ENCODE measurements at regions not wholly inside any gene's neighbourhood (a gene's known extent, or its start where the extent isn't known, plus 50 kb on each side); places are given as distances from the start of the nearest gene placed in this dataset.

GRCh38 chr13:79742923-79743322 is 262.0 kb downstream of the NDFIP2 start:
- H3K36me3 ChIP-seq: no peaks in the 10 kb centered on the region
- no peak overlapping the region for H3K27ac ChIP-seq
- DNase-seq (ENCODE audit: low spot score in 2 of 2): no peak
- H3K9me3 ChIP-seq: no peaks in the 10 kb centered on the region
- H3K4me1 ChIP-seq: no peaks in the 10 kb centered on the region
- no peaks in the 10 kb centered on the region for H3K27me3 ChIP-seq
- intact Hi-C loops (cut with DNase I; ENCODE audit: low total_unique reads): no loop called here
- H3K4me3 ChIP-seq: no peak overlapping the region
- TF ChIP-seq, protein P1, sequence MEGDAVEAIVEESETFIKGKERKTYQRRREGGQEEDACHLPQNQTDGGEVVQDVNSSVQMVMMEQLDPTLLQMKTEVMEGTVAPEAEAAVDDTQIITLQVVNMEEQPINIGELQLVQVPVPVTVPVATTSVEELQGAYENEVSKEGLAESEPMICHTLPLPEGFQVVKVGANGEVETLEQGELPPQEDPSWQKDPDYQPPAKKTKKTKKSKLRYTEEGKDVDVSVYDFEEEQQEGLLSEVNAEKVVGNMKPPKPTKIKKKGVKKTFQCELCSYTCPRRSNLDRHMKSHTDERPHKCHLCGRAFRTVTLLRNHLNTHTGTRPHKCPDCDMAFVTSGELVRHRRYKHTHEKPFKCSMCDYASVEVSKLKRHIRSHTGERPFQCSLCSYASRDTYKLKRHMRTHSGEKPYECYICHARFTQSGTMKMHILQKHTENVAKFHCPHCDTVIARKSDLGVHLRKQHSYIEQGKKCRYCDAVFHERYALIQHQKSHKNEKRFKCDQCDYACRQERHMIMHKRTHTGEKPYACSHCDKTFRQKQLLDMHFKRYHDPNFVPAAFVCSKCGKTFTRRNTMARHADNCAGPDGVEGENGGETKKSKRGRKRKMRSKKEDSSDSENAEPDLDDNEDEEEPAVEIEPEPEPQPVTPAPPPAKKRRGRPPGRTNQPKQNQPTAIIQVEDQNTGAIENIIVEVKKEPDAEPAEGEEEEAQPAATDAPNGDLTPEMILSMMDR (IDR thresholded peaks at IDR 0.05): no peak
- TF ChIP-seq POLR2AphosphoS5 (IDR thresholded peaks at IDR 0.05): no peak
- no peak for TF ChIP-seq POLR2A (IDR thresholded peaks at IDR 0.05)

DNA sequence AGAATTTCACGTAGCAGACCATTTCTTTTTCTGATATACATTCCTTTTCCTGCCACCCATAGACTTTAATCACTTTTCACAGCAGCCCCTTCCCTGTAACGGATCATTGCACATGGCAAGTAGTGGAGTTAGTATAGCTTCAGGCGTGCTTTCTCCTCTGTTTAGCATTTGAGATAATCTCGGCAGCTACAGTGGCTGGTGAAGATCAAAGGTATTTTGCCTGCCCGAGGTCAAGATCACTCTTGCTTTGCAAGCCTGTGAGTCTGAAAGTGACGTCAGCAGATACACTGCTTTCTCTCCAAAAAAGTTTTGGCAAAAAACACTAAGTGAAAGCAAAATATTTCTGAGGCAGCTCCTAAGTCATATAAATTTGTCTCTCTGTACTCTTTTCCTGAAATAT is 260.0 kb downstream of the NDFIP2 start:
- Histone ChIP-seq H3K4me3 (peak overlapping the region in 1 of 3 donors; percentile 24), H3K27ac (no peak overlapping the region), H3K4me1 (no peaks in the 10 kb centered on the region), H3K9me3 (no peaks in the 10 kb centered on the region), H3K27me3 (no peaks in the 10 kb centered on the region), H3K36me3 (no peaks in the 10 kb centered on the region)
- TF ChIP-seq POLR2AphosphoS5 (IDR thresholded peaks at IDR 0.05): no peak
- no peak for TF ChIP-seq POLR2A (IDR thresholded peaks at IDR 0.05)
- intact Hi-C loops (cut with DNase I; ENCODE audit: low total_unique reads): no loop called here
- DNase-seq (ENCODE audit: low spot score in 2 of 2): no peak

GRCh38 chr13:79736356-79736755 is 255.4 kb downstream of the NDFIP2 start:
- Histone ChIP-seq H3K36me3 (no peaks in the 10 kb centered on the region), H3K9me3 (no peaks in the 10 kb centered on the region), H3K4me3 (no peak overlapping the region), H3K27ac (no peak overlapping the region), H3K4me1 (no peaks in the 10 kb centered on the region), H3K27me3 (no peaks in the 10 kb centered on the region)
- TF ChIP-seq POLR2AphosphoS5 (IDR thresholded peaks at IDR 0.05) (no peak), POLR2A (IDR thresholded peaks at IDR 0.05) (no peak)
- TF ChIP-seq, protein P1 (IDR thresholded peaks at IDR 0.05): no peak
- DNase-seq (ENCODE audit: low spot score in 2 of 2): no peak
- intact Hi-C loops (cut with DNase I; ENCODE audit: low total_unique reads): no loop called here

- Histone ChIP-seq H3K27me3 (no peaks in the 10 kb centered on the region), H3K27ac (no peak overlapping the region), H3K4me3 (no peak overlapping the region), H3K36me3 (no peaks in the 10 kb centered on the region), H3K4me1 (no peaks in the 10 kb centered on the region), H3K9me3 (no peaks in the 10 kb centered on the region)
- TF ChIP-seq, protein P1 (IDR thresholded peaks at IDR 0.05): no peak
- TF ChIP-seq POLR2A (IDR thresholded peaks at IDR 0.05): no peak
- TF ChIP-seq POLR2AphosphoS5 (IDR thresholded peaks at IDR 0.05): no peak
- intact Hi-C loops (cut with DNase I; ENCODE audit: low total_unique reads): no loop called here
- DNase-seq (ENCODE audit: low spot score in 2 of 2): no peak
Observed at GRCh38 chr13:79735228-79735627, 254.3 kb downstream of the NDFIP2 start.

DNA sequence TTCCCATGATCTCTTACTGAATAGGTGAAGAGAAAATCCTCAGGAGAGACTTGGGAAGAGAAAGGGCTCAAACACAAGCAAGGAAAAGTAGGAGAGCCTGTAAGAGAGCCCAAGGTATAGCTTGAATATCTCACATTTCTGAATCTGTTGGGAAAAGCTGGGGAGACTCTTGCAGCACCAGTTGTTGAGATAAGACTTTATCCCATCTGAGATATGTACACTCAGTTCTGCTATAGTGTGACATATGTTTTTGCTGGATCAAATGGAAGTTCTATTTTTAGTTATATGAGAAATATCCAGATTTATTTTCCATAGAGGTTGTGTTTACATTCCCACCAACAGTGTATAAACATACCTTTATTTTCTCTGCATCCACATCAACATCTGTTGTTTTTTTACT is 246.1 kb downstream of the NDFIP2 start:
- H3K4me3 ChIP-seq: no peak overlapping the region
- intact Hi-C loops (cut with DNase I; ENCODE audit: low total_unique reads): loop anchor here (2.0 kb wide), 1 partner anchor 62 kb away; no protein-coding TSS in a partner anchor
- DNase-seq (ENCODE audit: low spot score in 2 of 2): no peak
- H3K9me3 ChIP-seq: no peaks in the 10 kb centered on the region
- H3K4me1 ChIP-seq: no peaks in the 10 kb centered on the region
- H3K27ac ChIP-seq: no peak overlapping the region
- H3K27me3 ChIP-seq: no peaks in the 10 kb centered on the region
- H3K36me3 ChIP-seq: no peaks in the 10 kb centered on the region
- TF ChIP-seq POLR2A (IDR thresholded peaks at IDR 0.05): no peak
- TF ChIP-seq, protein P1 (IDR thresholded peaks at IDR 0.05): no peak
- no peak for TF ChIP-seq POLR2AphosphoS5 (IDR thresholded peaks at IDR 0.05)

DNA sequence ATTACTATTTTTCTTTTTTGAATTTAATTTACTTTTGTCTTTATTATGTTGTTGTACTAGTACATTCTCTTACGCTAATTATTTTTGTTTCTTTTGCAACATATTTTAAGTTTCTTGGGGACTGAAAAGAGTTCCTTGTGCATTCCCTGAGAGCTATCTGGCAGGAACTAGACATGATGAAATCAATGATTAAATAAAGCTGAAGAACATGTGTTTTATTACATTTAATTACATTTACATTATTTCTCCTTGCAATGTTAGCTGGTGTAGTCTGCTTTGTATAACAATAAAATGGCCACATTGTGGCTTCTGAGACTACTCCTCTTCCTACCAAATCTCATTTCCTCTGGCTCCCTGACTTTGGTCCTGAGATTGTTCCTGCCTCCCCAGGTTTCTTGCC is 244.9 kb downstream of the NDFIP2 start:
- H3K4me3 ChIP-seq: no peak overlapping the region
- H3K27me3 ChIP-seq: no peaks in the 10 kb centered on the region
- TF ChIP-seq, protein P1 (IDR thresholded peaks at IDR 0.05): no peak
- TF ChIP-seq POLR2A (IDR thresholded peaks at IDR 0.05): no peak
- TF ChIP-seq POLR2AphosphoS5 (IDR thresholded peaks at IDR 0.05): no peak
- intact Hi-C loops (cut with DNase I; ENCODE audit: low total_unique reads): loop anchor here (2.0 kb wide), 1 partner anchor 61 kb away; no protein-coding TSS in a partner anchor
- DNase-seq (ENCODE audit: low spot score in 2 of 2): no peak
- H3K36me3 ChIP-seq: no peaks in the 10 kb centered on the region
- H3K27ac ChIP-seq: no peak overlapping the region
- H3K4me1 ChIP-seq: no peaks in the 10 kb centered on the region
- H3K9me3 ChIP-seq: no peaks in the 10 kb centered on the region

All from breast epithelium (tissue), 4 donors.